ENCODE measurements at regions not wholly inside any gene's neighbourhood (a gene's known extent, or its start where the extent isn't known, plus 50 kb on each side); places are given as distances from the start of the nearest gene placed in this dataset.

GRCh38 chr4:185956544-185956940 is 112.4 kb upstream of the TLR3 start:
- peaks cover 0 to 6% (median 4%) of the 10 kb centered on the region in 3 donors for H3K4me1 Mint-ChIP-seq
- H3K9me3 Mint-ChIP-seq: peaks cover 0 to 3% (median 0%) of the 10 kb centered on the region in 3 donors
- no peak overlapping the region for H3K4me3 Mint-ChIP-seq
- no peak overlapping the region for H3K27ac Mint-ChIP-seq
- no peaks in the 10 kb centered on the region for H3K36me3 Mint-ChIP-seq
- peaks cover 10% of the 10 kb centered on the region for H3K27me3 Mint-ChIP-seq

DNA sequence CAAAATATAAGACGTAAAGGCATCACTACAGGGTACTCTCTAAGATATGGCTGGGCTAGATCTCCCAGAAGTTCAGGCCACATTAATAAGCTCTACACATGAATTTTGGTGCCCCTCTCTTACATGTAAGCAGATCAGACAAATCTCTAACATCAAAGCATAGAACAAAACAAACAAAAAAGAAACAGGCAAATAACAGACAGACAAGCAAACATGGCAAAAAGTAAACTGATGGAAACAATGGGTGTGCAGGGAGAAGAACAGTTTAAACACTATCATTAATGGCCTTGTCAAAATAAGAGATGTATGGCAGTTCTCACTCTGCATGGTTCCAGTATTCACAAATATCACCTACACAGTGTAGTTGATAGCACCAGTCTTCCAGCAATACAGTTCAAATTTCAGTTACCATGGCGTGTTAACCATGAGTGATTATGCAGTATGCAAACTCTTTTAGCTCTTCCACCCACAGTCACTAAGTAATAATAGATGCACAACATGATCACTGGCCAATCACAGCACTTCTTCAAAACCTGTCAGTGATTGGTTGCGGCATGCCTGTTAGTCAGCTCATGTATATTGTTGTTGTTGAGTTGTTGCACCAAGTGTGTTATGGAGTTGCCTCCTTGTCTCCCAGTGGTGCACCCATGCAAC is 110.7 kb upstream of the TLR3 start:
- Mint-ChIP-seq H3K36me3 (no peaks in the 10 kb centered on the region), H3K27me3 (peaks cover 7% of the 10 kb centered on the region), H3K27ac (no peak overlapping the region), H3K4me1 (peaks cover 4 to 6% (median 4%) of the 10 kb centered on the region in 3 donors), H3K4me3 (no peak overlapping the region), H3K9me3 (peaks cover 0 to 3% (median 0%) of the 10 kb centered on the region in 3 donors)

- no peaks in the 10 kb centered on the region for H3K36me3 Mint-ChIP-seq
- H3K27me3 Mint-ChIP-seq: peaks cover 1% of the 10 kb centered on the region
- H3K9me3 Mint-ChIP-seq: no peaks in the 10 kb centered on the region
- H3K4me1 Mint-ChIP-seq: peaks cover 9 to 11% (median 11%) of the 10 kb centered on the region in 3 donors
- H3K4me3 Mint-ChIP-seq: peak overlapping the region in 3 of 4 donors; percentile 26 to 87 (median 61)
- H3K27ac Mint-ChIP-seq: peak overlapping the region in 1 of 3 donors; percentile 55
These were observed 103.3 kb upstream of the TLR3 start for GRCh38 chr4:185965426-185966384.

DNA sequence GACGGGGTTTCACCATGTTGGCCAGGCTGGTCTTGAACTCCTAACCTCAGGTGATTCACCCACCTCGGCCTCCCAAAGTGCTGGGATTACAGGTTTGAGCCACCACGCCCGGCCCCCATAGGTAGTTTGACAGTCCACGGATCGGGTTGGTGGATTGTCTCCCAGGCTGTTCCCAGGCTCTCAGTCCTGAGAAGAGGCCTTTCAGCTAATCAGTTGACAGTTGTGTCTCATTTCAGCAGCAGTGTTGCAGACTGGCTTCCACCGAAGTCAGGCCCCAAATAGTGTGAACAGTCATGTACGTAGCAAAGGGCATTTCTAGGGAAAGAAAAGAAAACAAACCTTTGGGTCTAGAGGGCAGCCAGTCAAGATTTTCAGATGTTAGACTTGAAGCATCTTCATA is 102.4 kb upstream of the TLR3 start:
- no peak overlapping the region for H3K27ac Mint-ChIP-seq
- no peaks in the 10 kb centered on the region for H3K36me3 Mint-ChIP-seq
- peaks cover 1% of the 10 kb centered on the region for H3K27me3 Mint-ChIP-seq
- peak overlapping the region in 2 of 4 donors; percentile 61 to 87 for H3K4me3 Mint-ChIP-seq
- no peaks in the 10 kb centered on the region for H3K9me3 Mint-ChIP-seq
- peaks cover 5 to 9% (median 9%) of the 10 kb centered on the region in 3 donors for H3K4me1 Mint-ChIP-seq

DNA sequence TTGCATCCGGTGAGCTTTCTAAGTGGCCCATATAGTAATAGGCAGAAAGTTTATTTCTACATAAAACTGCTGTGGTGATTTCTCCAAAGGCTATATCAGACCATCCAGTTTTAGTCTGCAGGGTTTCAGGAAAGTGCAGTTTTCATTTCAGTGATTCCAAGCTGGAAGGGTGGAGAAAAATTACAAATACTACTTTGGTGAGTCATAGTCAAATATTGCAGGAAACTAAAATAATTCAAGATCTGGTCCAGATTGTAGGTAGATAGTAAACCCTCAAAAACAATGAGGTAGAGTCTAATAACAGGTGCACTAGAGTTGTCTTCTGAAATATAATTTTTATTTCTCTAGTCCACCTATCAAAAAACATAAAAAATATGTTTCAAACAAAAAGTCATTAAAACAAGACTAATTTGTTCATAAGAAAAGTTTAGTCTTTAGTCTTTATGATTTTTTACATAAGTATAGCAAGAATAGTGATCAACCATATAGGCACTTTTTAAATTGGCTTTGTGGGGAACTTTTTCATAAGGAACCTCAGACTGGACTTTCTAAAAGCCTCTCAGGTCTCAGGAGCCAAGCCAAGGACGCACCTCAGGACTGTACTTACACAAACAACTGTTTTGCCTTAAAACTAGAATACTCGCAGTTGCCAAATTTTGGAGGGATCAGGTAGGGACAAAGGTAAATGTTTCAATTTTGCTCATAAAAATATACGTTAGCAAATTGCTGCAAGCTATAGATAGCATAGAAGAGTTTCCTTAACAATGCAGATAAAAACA is 101.8 kb upstream of the TLR3 start:
- Mint-ChIP-seq H3K9me3 (peaks cover 0 to 2% (median 0%) of the 10 kb centered on the region in 3 donors), H3K4me3 (peak overlapping the region in 1 of 4 donors; percentile 41), H3K36me3 (no peaks in the 10 kb centered on the region), H3K27me3 (peaks cover 1% of the 10 kb centered on the region), H3K4me1 (peaks cover 5 to 9% (median 6%) of the 10 kb centered on the region in 3 donors), H3K27ac (no peak overlapping the region)

DNA sequence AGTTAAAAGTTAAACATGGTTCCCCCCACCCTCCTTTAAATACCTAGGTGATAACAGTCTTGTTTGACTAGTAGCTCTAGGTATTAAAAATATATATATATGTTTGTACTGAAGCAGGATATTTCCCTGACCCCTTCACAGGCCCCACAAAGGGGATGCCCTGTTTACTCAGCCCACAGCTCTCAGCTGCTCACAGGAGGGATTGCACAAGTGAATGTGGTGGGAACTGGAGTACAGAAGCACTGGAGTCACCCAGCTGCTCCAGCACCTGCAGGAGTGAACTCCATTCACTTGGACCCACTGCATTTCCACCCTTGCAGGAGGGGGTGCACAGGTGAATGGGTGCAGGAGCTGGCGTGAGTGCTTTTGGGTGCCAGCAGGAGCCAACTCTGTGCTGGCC is 99.3 kb upstream of the TLR3 start:
- Mint-ChIP-seq H3K27ac (no peak overlapping the region), H3K9me3 (peaks cover 0 to 3% (median 0%) of the 10 kb centered on the region in 3 donors), H3K4me1 (peaks cover 5 to 9% (median 5%) of the 10 kb centered on the region in 3 donors), H3K27me3 (peaks cover 1% of the 10 kb centered on the region), H3K4me3 (no peak overlapping the region), H3K36me3 (no peaks in the 10 kb centered on the region)

GRCh38 chr4:185987961-185988627 is 80.9 kb upstream of the TLR3 start:
- Mint-ChIP-seq H3K36me3 (no peaks in the 10 kb centered on the region), H3K4me3 (no peak overlapping the region), H3K9me3 (peaks cover 1 to 4% (median 1%) of the 10 kb centered on the region in 3 donors), H3K4me1 (no peaks in the 10 kb centered on the region), H3K27ac (no peak overlapping the region), H3K27me3 (peaks cover 2% of the 10 kb centered on the region)

- peaks cover 2% of the 10 kb centered on the region for H3K36me3 Mint-ChIP-seq
- peaks cover 0 to 8% (median 0%) of the 10 kb centered on the region in 3 donors for H3K9me3 Mint-ChIP-seq
- no peak overlapping the region for H3K4me3 Mint-ChIP-seq
- H3K27me3 Mint-ChIP-seq: peaks cover 6% of the 10 kb centered on the region
- H3K4me1 Mint-ChIP-seq: no peaks in the 10 kb centered on the region
- no peak overlapping the region for H3K27ac Mint-ChIP-seq
These were observed 77.2 kb upstream of the TLR3 start for GRCh38 chr4:185991770-185992169.

GRCh38 chr4:185992585-185992984 is 76.4 kb upstream of the TLR3 start:
- Mint-ChIP-seq H3K27me3 (peaks cover 6% of the 10 kb centered on the region), H3K27ac (no peak overlapping the region), H3K36me3 (peaks cover 2% of the 10 kb centered on the region), H3K4me1 (no peaks in the 10 kb centered on the region), H3K4me3 (no peak overlapping the region), H3K9me3 (peaks cover 0 to 8% (median 0%) of the 10 kb centered on the region in 3 donors)

GRCh38 chr4:185993328-185993973 is 75.5 kb upstream of the TLR3 start:
- peaks cover 0 to 8% (median 0%) of the 10 kb centered on the region in 3 donors for H3K9me3 Mint-ChIP-seq
- peaks cover 2% of the 10 kb centered on the region for H3K36me3 Mint-ChIP-seq
- no peak overlapping the region for H3K4me3 Mint-ChIP-seq
- no peak overlapping the region for H3K27ac Mint-ChIP-seq
- no peaks in the 10 kb centered on the region for H3K4me1 Mint-ChIP-seq
- H3K27me3 Mint-ChIP-seq: peaks cover 6% of the 10 kb centered on the region

DNA sequence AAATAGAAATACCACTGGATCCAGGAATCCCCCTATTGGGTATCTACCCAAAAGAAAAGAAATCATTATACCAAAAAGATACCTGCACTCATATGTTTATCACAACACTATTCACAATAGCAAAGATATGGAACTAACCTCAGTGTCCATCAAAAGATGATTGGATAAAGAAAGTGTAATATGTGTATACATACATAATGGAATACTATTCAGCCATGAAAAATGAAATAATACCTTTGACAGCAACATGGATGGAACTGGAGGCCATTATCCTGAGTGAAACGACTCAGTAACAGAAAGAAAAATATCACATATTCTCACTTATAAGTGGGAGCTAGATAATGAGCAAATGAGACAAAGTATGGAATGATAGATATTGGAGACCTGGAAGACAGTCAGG is 74.2 kb upstream of the TLR3 start:
- Mint-ChIP-seq H3K9me3 (peaks cover 0 to 8% (median 0%) of the 10 kb centered on the region in 3 donors), H3K36me3 (peaks cover 2% of the 10 kb centered on the region), H3K27ac (no peak overlapping the region), H3K4me3 (no peak overlapping the region), H3K4me1 (no peaks in the 10 kb centered on the region), H3K27me3 (peaks cover 4% of the 10 kb centered on the region)

DNA sequence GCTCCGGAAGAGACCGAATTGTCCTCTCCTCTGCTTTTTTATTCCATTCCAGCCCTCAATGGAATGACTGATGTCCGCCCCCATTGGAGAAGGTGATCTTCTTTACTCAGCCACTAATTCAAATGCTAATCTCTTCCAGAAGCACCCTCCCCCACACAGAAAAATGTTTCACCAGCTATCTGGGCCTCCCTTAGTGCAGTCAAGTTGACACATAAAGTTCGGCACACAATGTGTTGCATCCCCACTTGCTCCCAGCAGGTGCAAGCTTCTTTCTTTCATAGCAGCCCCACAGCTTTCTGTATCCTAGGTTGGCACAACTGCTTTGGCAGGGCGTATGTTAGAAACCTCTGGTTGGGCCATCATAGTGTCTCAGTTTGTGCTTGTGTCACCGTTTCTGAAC is 73.3 kb upstream of the TLR3 start:
- Mint-ChIP-seq H3K36me3 (peaks cover 2% of the 10 kb centered on the region), H3K27ac (no peak overlapping the region), H3K4me3 (no peak overlapping the region), H3K27me3 (peaks cover 4% of the 10 kb centered on the region), H3K9me3 (peaks cover 0 to 8% (median 0%) of the 10 kb centered on the region in 3 donors), H3K4me1 (no peaks in the 10 kb centered on the region)

- H3K27me3 Mint-ChIP-seq: peaks cover 4% of the 10 kb centered on the region
- H3K4me3 Mint-ChIP-seq: no peak overlapping the region
- H3K36me3 Mint-ChIP-seq: peaks cover 2% of the 10 kb centered on the region
- no peaks in the 10 kb centered on the region for H3K4me1 Mint-ChIP-seq
- peaks cover 0 to 8% (median 0%) of the 10 kb centered on the region in 3 donors for H3K9me3 Mint-ChIP-seq
- H3K27ac Mint-ChIP-seq: no peak overlapping the region
These were observed 71.7 kb upstream of the TLR3 start for GRCh38 chr4:185997296-185997695.

DNA sequence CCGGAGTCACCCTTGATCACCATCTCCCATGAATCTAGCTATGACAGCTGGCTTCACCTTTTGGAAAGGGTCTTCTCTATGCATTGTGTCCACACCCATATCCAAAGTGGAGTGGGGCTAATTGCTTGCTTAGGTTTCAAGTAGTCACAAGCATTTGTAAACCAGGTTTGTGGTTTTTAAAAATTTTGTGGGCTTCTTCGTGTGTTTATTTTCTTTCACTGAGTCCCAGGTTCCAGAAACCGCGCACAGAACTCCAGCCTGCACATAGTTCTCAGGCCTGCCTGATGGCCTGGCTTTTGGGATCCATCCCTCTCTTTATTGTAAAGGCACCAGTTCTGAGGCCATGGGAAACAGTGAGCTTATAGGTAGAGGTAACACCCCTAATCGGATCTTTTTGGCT is 70.2 kb upstream of the TLR3 start:
- no peaks in the 10 kb centered on the region for H3K4me1 Mint-ChIP-seq
- no peak overlapping the region for H3K27ac Mint-ChIP-seq
- H3K9me3 Mint-ChIP-seq: peaks cover 0 to 8% (median 0%) of the 10 kb centered on the region in 3 donors
- no peak overlapping the region for H3K4me3 Mint-ChIP-seq
- peaks cover 2% of the 10 kb centered on the region for H3K36me3 Mint-ChIP-seq
- peaks cover 4% of the 10 kb centered on the region for H3K27me3 Mint-ChIP-seq

Measured in IgD-negative memory B cell (primary cell).